ENCODE measurements at regions not wholly inside any gene's neighbourhood (a gene's known extent, or its start where the extent isn't known, plus 50 kb on each side); places are given as distances from the start of the nearest gene placed in this dataset.

DNA sequence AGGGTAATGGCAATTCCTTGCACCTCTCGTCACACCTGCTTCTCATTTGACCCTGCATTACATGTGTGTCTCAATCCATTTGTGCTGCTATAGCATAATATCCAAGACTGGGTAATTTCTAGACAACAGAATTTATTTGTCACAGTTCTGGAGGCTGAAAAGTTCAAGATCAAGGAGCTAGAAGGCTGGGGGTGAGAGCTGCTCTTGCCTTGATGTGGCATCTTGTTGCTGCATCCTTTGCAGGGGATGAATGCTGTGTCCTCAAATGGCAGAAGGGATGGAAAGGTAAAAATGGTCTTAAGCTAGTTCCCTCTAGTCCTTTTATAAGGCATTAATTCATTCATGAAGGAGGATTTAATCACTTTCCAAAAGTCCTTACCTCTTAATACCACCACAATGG is 323.7 kb upstream of the RPS23 start:
- in situ Hi-C loops (cut with HindIII; ENCODE audit: extremely low pct_ligation_motif_present, low pct_unique_long_range_greater_than_20kb) (no loop called here), intact Hi-C loops (cut with micrococcal nuclease; ENCODE audit: unreplicated experiment) (no loop called here)

DNA sequence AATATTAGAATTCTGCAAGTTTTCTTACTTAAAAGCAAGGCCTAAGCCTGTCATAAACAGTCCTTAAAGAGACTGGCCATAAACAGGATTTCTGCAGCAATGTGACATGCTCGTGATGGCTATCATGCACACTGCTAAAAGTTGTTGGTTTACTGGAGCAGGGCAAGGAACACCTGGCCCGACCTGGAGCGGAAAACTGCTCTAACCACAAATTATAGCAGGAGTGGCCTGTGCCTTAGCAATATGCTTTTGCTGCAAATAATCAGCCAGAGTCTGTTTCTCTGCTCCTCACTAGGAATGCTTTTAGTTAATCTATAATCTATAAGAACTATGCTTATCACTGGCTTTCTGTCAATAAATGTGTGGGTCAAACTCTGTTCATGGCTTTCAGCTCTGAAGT is 322.9 kb upstream of the RPS23 start:
- Histone ChIP-seq H3K9ac (ENCODE audit: insufficient read depth, low read depth, low read length) (no peak overlapping the region), H3K4me2 (ENCODE audit: low read depth, low read length) (peak overlapping the region; percentile 47), H3K79me2 (ENCODE audit: insufficient read depth, low read length) (no peaks in the 10 kb centered on the region), H3K27ac (ENCODE audit: extremely low read length, insufficient read depth, low read length) (no peak overlapping the region), H3K9me3 (ENCODE audit: low read length) (no peaks in the 10 kb centered on the region), H2AFZ (ENCODE audit: low read length) (no peak overlapping the region), H3K36me3 (replicated peaks in 1 of 2; ENCODE audit: control insufficient read depth in 1 of 2, insufficient read depth in 2 of 2, low read length in 2 of 2) (no peaks in the 10 kb centered on the region), H3K4me3 (replicated peaks in 1 of 3; ENCODE audit: insufficient read depth in 1 of 3, low read depth in 2 of 3, low read length in 3 of 3) (no peak overlapping the region; a peak in 1 of 6 replicates), H4K20me1 (ENCODE audit: insufficient read depth, low read length) (no peaks in the 10 kb centered on the region), H3K27me3 (ENCODE audit: control insufficient read depth in 1 of 2, insufficient read depth in 2 of 2, low read length in 2 of 2) (no peaks in the 10 kb centered on the region), H3K4me1 (ENCODE audit: insufficient read depth, low read length) (peaks cover 35% of the 10 kb centered on the region)
- ATAC-seq: peak; percentile 88
- POLR2A ChIA-PET: no interaction called here
- 0% methylated on average over 3 of the region's 3 CpGs for WGBS (ENCODE audit: low lambda C conversion rate)
- no peak for FAIRE-seq
- no TSS peak for BruUV-seq (replicated peaks)
- CTCF ChIA-PET (ENCODE audit: low intra/inter-chr PET ratio, low total read pairs): no interaction called here
- intact Hi-C loops (cut with micrococcal nuclease; ENCODE audit: unreplicated experiment) (no loop called here), in situ Hi-C loops (cut with HindIII; ENCODE audit: extremely low pct_ligation_motif_present, low pct_unique_long_range_greater_than_20kb) (no loop called here)
- peak; percentile 22 for DNase-seq (ENCODE audit: low spot score)
- TF ChIP-seq ZNF292 (CRISPR knock-in tag; IDR thresholded peaks at IDR 0.05; ENCODE audit: borderline replicate concordance, low read depth) (peak; percentile 75; the same call in 1 of the 2 replicates), ZBTB1 (CRISPR knock-in tag; IDR thresholded peaks at IDR 0.05; ENCODE audit: borderline replicate concordance) (no peak), HDAC2 (CRISPR knock-in tag; IDR thresholded peaks at IDR 0.05) (no peak), CHCHD3 (CRISPR knock-in tag; IDR thresholded peaks at IDR 0.05) (no peak), GLI4 (CRISPR knock-in tag; IDR thresholded peaks at IDR 0.05; ENCODE audit: borderline replicate concordance) (no peak), ZNF121 (CRISPR knock-in tag; IDR thresholded peaks at IDR 0.05) (peak; percentile 51; the same call in 1 of the 2 replicates), DMAP1 (CRISPR knock-in tag; IDR thresholded peaks at IDR 0.05) (no peak)
- TF ChIP-seq, protein P1, sequence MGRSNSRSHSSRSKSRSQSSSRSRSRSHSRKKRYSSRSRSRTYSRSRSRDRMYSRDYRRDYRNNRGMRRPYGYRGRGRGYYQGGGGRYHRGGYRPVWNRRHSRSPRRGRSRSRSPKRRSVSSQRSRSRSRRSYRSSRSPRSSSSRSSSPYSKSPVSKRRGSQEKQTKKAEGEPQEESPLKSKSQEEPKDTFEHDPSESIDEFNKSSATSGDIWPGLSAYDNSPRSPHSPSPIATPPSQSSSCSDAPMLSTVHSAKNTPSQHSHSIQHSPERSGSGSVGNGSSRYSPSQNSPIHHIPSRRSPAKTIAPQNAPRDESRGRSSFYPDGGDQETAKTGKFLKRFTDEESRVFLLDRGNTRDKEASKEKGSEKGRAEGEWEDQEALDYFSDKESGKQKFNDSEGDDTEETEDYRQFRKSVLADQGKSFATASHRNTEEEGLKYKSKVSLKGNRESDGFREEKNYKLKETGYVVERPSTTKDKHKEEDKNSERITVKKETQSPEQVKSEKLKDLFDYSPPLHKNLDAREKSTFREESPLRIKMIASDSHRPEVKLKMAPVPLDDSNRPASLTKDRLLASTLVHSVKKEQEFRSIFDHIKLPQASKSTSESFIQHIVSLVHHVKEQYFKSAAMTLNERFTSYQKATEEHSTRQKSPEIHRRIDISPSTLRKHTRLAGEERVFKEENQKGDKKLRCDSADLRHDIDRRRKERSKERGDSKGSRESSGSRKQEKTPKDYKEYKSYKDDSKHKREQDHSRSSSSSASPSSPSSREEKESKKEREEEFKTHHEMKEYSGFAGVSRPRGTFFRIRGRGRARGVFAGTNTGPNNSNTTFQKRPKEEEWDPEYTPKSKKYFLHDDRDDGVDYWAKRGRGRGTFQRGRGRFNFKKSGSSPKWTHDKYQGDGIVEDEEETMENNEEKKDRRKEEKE (IDR thresholded peaks at IDR 0.05): no peak

More for the DNA sequence above, 323.7 kb upstream of the RPS23 start:
- no peaks in the 10 kb centered on the region for H3K36me3 ChIP-seq (replicated peaks in 1 of 2; ENCODE audit: control insufficient read depth in 1 of 2, insufficient read depth in 2 of 2, low read length in 2 of 2)
- no peak for ATAC-seq
- TF ChIP-seq POLR2AphosphoS2 (IDR thresholded peaks at IDR 0.05; ENCODE audit: low read depth, low read length) (no peak), MATR3 (CRISPR knock-in tag; IDR thresholded peaks at IDR 0.05) (no peak), NONO (IDR thresholded peaks at IDR 0.05) (no peak), NONO (CRISPR knock-in tag; conservative IDR thresholded peaks at IDR 0.05) (no peak)
- TF ChIP-seq, protein P2, sequence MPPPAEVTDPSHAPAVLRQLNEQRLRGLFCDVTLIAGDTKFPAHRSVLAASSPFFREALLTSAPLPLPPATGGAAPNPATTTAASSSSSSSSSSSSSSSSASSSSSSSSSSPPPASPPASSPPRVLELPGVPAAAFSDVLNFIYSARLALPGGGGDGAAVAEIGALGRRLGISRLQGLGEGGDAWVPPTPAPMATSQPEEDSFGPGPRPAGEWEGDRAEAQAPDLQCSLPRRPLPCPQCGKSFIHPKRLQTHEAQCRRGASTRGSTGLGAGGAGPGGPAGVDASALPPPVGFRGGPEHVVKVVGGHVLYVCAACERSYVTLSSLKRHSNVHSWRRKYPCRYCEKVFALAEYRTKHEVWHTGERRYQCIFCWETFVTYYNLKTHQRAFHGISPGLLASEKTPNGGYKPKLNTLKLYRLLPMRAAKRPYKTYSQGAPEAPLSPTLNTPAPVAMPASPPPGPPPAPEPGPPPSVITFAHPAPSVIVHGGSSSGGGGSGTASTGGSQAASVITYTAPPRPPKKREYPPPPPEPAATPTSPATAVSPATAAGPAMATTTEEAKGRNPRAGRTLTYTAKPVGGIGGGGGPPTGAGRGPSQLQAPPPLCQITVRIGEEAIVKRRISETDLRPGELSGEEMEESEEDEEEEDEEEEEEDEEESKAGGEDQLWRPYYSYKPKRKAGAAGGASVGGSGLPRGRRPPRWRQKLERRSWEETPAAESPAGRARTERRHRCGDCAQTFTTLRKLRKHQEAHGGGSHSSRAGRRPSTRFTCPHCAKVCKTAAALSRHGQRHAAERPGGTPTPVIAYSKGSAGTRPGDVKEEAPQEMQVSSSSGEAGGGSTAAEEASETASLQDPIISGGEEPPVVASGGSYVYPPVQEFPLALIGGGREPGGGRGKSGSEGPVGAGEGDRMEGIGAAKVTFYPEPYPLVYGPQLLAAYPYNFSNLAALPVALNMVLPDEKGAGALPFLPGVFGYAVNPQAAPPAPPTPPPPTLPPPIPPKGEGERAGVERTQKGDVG (CRISPR knock-in tag; IDR thresholded peaks at IDR 0.05; ENCODE audit: borderline replicate concordance): no peak
- ChIA-PET CTCF (ENCODE audit: low intra/inter-chr PET ratio, low total read pairs) (no interaction called here), POLR2A (no interaction called here)
- no peaks in the 10 kb centered on the region for H3K9me3 ChIP-seq (ENCODE audit: low read length)
- 71% methylated on average over 1 of the region's 1 CpG for WGBS (ENCODE audit: low lambda C conversion rate)
- H3K4me1 ChIP-seq (ENCODE audit: insufficient read depth, low read length): peaks cover 35% of the 10 kb centered on the region
- no peak overlapping the region for H3K4me2 ChIP-seq (ENCODE audit: low read depth, low read length)
- FAIRE-seq: no peak
- no peaks in the 10 kb centered on the region for H4K20me1 ChIP-seq (ENCODE audit: insufficient read depth, low read length)
- DNase-seq (ENCODE audit: low spot score): no peak
- no TSS peak for BruUV-seq (replicated peaks)
- no peak overlapping the region for H2AFZ ChIP-seq (ENCODE audit: low read length)
- no peaks in the 10 kb centered on the region for H3K79me2 ChIP-seq (ENCODE audit: insufficient read depth, low read length)
- H3K9ac ChIP-seq (ENCODE audit: insufficient read depth, low read depth, low read length): no peak overlapping the region
- no peak overlapping the region for H3K27ac ChIP-seq (ENCODE audit: extremely low read length, insufficient read depth, low read length)
- H3K4me3 ChIP-seq (replicated peaks in 1 of 3; ENCODE audit: insufficient read depth in 1 of 3, low read depth in 2 of 3, low read length in 3 of 3): no peak overlapping the region
- no peaks in the 10 kb centered on the region for H3K27me3 ChIP-seq (ENCODE audit: control insufficient read depth in 1 of 2, insufficient read depth in 2 of 2, low read length in 2 of 2)

Measured in HepG2 (cell line).